HEK293T (cell line): ENCODE measurements at regions not wholly inside any gene's neighbourhood (a gene's known extent, or its start where the extent isn't known, plus 50 kb on each side); places are given as distances from the start of the nearest gene placed in this dataset.

Experiments used
- CTCF ChIA-PET: fragments of 350-600 bp; formaldehyde crosslinking; extraction: SDS; loops from one replicate; lab custom pipeline; 2021; ENCODE audit warnings: antibody characterized with exemption, inconsistent platforms; lab: Yijun Ruan, JAX
- POLR2A ChIA-PET: fragments of 350-600 bp; formaldehyde crosslinking; extraction: SDS; loops from one replicate; lab custom pipeline; 2020; ENCODE audit warnings: antibody characterized with exemption, inconsistent platforms; lab: Yijun Ruan, JAX
- DNase-seq: peaks from one replicate; pipeline ENCODE4 v3.0.0; 2012; ENCODE audit warnings: mixed read lengths; ENCODE audit errors: extremely low spot score
- ARNT ChIP-seq: fragments of 450-650 bp; IDR thresholded peaks from 2 replicates; pipeline ENCODE4 v1.6.1; 2017; ENCODE audit warnings: mild to moderate bottlenecking
- BHLHE40 ChIP-seq: fragments of 450-650 bp; IDR thresholded peaks from 2 replicates; pipeline ENCODE4 v1.6.1; 2016; ENCODE audit warnings: mild to moderate bottlenecking, moderate library complexity, borderline replicate concordance
- CTBP1 ChIP-seq: fragments of 450-650 bp; IDR thresholded peaks from 2 replicates; pipeline ENCODE4 v1.6.1; 2016; ENCODE audit warnings: borderline replicate concordance
- ELF4 ChIP-seq: fragments of 450-650 bp; IDR thresholded peaks from 2 replicates; pipeline ENCODE4 v1.6.1; 2017; ENCODE audit warnings: antibody characterized with exemption
- FOXA1 ChIP-seq: fragments of 450-650 bp; IDR thresholded peaks from 2 replicates; pipeline ENCODE4 v1.6.1; 2016; ENCODE audit warnings: mild to moderate bottlenecking
- FOXK2 ChIP-seq: fragments of 450-650 bp; IDR thresholded peaks from 2 replicates; pipeline ENCODE4 v1.6.1; 2016; ENCODE audit warnings: mild to moderate bottlenecking
- FOXM1 ChIP-seq: fragments of 450-650 bp; IDR thresholded peaks from 2 replicates; pipeline ENCODE4 v1.6.1; 2017; ENCODE audit warnings: mild to moderate bottlenecking, borderline replicate concordance
- HDGF ChIP-seq: fragments of 450-650 bp; IDR thresholded peaks from 2 replicates; pipeline ENCODE4 v1.6.1; 2017; ENCODE audit warnings: antibody characterized with exemption, borderline replicate concordance
- L3MBTL2 ChIP-seq: fragments of 450-650 bp; conservative IDR thresholded peaks from 2 replicates; pipeline ENCODE4 v1.6.1; 2016; ENCODE audit warnings: mild to moderate bottlenecking
- LEF1 ChIP-seq: fragments of 450-650 bp; IDR thresholded peaks from 2 replicates; pipeline ENCODE4 v1.6.1; 2017; ENCODE audit warnings: mild to moderate bottlenecking, borderline replicate concordance
- NFRKB ChIP-seq: fragments of 450-650 bp; IDR thresholded peaks from 2 replicates; pipeline ENCODE4 v1.6.1; 2016; ENCODE audit warnings: mild to moderate bottlenecking, moderate library complexity
- SP1 ChIP-seq: fragments of 450-650 bp; IDR thresholded peaks from 2 replicates; pipeline ENCODE4 v1.6.1; 2017
- SUZ12 ChIP-seq: fragments of 450-650 bp; IDR thresholded peaks from 2 replicates; pipeline ENCODE4 v1.6.1; 2016; ENCODE audit warnings: mild to moderate bottlenecking
- TARDBP ChIP-seq: fragments of 450-650 bp; IDR thresholded peaks from 2 replicates; pipeline ENCODE4 v1.6.1; 2016
- ZNF384 ChIP-seq: fragments of 450-650 bp; IDR thresholded peaks from 2 replicates; pipeline ENCODE4 v1.6.1; 2016
- TF ChIP-seq, protein P1 (sequence below): fragments of 450-650 bp; IDR thresholded peaks from 2 replicates; pipeline ENCODE4 v1.6.1; 2016

DNA sequence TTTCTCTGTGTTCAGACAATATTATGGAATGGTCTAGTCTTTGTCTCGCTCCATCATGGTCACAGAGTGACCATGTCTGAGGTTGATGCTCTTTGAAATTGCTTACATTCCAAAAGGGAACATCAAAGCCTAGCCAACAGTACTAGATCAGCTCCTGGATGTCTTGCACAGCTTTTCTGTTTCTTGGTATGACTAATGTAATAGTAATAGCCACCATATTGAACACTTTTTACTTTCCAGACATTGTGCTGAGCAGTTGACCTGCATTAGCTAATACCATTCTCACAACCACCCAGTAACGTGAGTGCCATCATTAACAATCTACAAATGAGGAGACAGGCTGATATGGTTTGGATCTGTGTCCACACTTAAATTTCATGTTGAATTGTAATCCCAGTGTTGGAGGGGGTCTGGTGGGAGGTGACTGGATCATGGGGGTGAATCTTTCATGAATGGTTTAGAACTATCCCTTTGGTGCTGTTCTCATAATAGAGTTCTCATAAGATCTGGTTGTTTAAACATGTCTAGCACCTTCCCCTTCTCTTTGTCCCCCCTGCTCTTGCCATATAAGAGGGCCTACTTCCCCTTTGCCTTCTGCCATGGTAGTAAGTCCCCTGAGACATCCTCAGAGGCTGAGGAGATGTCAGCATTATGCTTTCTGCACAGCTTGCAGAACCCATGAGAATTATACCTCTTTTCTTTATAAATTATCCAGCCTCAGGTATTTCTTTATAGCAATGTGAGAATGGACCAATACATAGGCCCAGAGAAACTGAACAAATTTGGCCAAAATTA, 577.5 kb upstream of the CLINT1 start:
- TF ChIP-seq BHLHE40 (no peak), ELF4 (no peak), SP1 (no peak), HDGF (no peak), SUZ12 (no peak), CTBP1 (no peak), ARNT (no peak), TARDBP (no peak), L3MBTL2 (no peak), NFRKB (no peak), FOXM1 (no peak), FOXA1 (no peak)
- TF ChIP-seq, protein P1, sequence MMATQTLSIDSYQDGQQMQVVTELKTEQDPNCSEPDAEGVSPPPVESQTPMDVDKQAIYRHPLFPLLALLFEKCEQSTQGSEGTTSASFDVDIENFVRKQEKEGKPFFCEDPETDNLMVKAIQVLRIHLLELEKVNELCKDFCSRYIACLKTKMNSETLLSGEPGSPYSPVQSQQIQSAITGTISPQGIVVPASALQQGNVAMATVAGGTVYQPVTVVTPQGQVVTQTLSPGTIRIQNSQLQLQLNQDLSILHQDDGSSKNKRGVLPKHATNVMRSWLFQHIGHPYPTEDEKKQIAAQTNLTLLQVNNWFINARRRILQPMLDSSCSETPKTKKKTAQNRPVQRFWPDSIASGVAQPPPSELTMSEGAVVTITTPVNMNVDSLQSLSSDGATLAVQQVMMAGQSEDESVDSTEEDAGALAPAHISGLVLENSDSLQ: no peak
- CTCF ChIA-PET: no interaction called here
- POLR2A ChIA-PET: no interaction called here
- no peak for DNase-seq

DNA sequence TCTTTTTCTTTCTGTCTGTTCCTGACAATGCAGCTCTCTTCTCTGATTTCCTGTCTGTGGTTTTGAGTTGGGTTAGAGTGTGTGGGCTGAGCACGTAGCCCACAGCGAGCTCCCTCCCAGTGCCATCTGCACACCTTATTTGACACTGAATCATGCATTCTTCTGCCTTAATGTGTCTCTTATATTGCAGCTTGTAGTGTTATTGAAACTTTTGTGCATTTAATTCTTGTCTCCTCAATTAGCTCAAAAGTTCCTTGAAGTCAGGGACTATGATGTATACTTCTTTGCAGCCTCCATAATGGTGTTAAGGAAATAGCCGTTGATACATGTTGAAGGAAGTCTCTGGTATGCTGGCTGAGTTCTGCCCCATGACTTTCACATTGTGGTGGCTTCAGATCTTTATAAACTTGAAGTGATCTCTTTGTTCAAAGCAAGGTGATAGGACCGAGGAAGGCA, 576.2 kb upstream of the CLINT1 start:
- DNase-seq: no peak
- POLR2A ChIA-PET: no interaction called here
- no peak for TF ChIP-seq CTBP1
- no peak for TF ChIP-seq FOXK2
- TF ChIP-seq, protein P1: no peak
- no peak for TF ChIP-seq NFRKB
- no peak for TF ChIP-seq FOXA1
- TF ChIP-seq LEF1: no peak
- no peak for TF ChIP-seq SP1
- TF ChIP-seq HDGF: no peak
- TF ChIP-seq L3MBTL2: no peak
- TF ChIP-seq BHLHE40: no peak
- no peak for TF ChIP-seq FOXM1
- no peak for TF ChIP-seq ARNT
- TF ChIP-seq TARDBP: no peak
- no peak for TF ChIP-seq ZNF384
- no peak for TF ChIP-seq SUZ12
- no peak for TF ChIP-seq ELF4
- CTCF ChIA-PET: no interaction called here

DNA sequence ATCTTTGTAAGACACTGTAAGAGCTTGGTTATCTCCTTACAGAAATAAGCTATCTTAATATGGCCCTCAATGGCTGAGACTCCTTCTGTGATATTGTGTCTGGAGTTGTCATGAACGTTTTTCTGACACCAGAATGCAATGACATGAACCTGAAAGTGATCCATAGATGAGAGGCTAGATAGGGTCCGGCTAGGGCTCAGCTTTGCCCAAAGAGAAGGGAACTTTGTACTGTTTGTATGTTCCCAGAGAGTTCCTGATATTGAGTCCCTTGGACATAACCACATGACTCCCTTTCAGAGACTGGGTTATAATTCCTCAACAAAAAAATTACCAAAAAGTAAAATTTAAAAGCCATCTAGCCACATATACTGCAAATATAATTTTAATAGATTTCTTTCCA, 575.8 kb upstream of the CLINT1 start:
- TF ChIP-seq FOXM1 (no peak), FOXA1 (no peak), HDGF (no peak), BHLHE40 (no peak), ELF4 (no peak), ZNF384 (no peak), LEF1 (no peak)
- no peak for DNase-seq
- ChIA-PET CTCF (no interaction called here), POLR2A (no interaction called here)

DNA sequence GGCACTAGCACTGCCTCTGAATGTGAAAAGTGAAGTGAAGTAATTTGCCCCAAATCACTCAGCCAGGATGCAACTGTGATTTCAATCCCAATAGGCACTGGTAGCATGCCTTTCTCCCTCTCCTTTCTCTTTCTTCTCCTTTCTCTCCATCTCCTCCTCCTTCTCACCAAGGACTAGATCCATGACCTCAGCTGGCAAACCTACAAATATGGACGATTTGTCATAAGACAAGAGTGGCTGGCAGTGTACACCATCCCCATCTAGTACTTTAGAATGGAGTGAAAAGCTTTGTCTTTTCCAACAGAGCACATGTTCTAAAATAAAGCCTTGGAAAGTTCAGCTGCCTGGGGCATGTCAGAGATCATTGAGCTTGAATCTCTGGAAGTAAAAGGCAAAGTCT, 574.7 kb upstream of the CLINT1 start:
- DNase-seq: no peak
- TF ChIP-seq HDGF (no peak), FOXM1 (no peak), FOXK2 (no peak), TARDBP (no peak), NFRKB (no peak)
- POLR2A ChIA-PET: no interaction called here
- CTCF ChIA-PET: no interaction called here

DNA sequence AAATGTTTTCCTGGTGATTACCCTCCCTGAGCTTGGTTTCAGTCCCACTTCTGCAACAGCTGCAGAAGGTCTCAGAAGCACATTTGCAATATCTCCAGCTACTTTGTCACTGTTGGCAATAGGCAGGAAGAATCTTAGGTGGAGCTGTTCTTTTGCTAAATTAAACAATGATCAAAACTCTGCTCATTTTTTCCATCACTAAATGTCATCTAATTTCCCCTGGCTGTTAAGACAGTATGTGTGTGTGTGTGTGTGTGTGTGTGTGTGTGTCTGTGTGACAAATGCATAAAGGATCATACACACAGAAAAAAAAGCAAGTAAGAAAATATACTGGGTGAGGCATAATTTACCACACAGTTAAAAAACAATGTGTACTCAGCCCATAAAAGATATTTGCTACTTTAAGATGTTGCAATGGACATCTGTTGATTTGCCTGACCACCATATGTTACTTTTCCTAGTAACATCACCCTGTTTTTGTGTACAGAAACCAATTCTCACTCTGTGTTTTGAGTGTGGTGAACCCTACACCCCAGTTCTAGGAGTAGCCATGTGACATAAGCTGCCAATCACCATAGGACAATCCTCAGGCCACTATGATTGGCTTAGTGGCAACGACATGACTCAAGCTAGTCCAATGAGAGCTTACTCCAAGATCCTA, 572.6 kb upstream of the CLINT1 start:
- POLR2A ChIA-PET: no interaction called here
- CTCF ChIA-PET: no interaction called here
- DNase-seq: no peak
- no peak for TF ChIP-seq HDGF
- no peak for TF ChIP-seq L3MBTL2
- no peak for TF ChIP-seq SP1
- no peak for TF ChIP-seq SUZ12
- no peak for TF ChIP-seq TARDBP
- no peak for TF ChIP-seq LEF1
- TF ChIP-seq ARNT: no peak
- TF ChIP-seq BHLHE40: no peak
- no peak for TF ChIP-seq FOXM1

DNA sequence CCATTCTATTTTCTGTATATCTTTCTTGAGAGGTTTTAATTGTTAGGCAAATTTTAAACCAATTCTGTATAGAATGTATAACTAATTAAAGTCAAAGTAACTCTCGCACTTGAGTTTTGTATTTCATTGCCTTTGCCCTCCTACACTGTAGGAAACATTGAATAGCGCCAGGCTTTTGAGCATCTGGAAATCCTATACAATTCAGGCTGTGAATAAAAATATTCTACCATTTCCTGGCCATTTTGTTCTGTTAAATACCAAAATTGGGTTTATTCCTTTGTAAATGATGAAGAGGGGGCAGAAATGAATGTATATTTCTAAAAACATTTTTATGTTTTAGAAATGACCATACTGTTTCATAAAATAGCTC, 571.8 kb upstream of the CLINT1 start:
- DNase-seq: no peak
- CTCF ChIA-PET: no interaction called here
- POLR2A ChIA-PET: no interaction called here

More for the DNA sequence above, 571.8 kb upstream of the CLINT1 start:
- TF ChIP-seq, protein P1: no peak
- TF ChIP-seq ELF4: no peak
- TF ChIP-seq HDGF: no peak
- TF ChIP-seq SUZ12: no peak
- no peak for TF ChIP-seq L3MBTL2
- no peak for TF ChIP-seq LEF1
- no peak for TF ChIP-seq ZNF384
- no peak for TF ChIP-seq BHLHE40
- TF ChIP-seq SP1: no peak
- TF ChIP-seq FOXM1: no peak
- TF ChIP-seq TARDBP: no peak
- TF ChIP-seq NFRKB: no peak
- TF ChIP-seq FOXA1: no peak
- TF ChIP-seq ARNT: no peak
- TF ChIP-seq CTBP1: no peak
- TF ChIP-seq FOXK2: no peak
